GM19395 (cell line): ENCODE measurements at regions not wholly inside any gene's neighbourhood (a gene's known extent, or its start where the extent isn't known, plus 50 kb on each side); places are given as distances from the start of the nearest gene placed in this dataset.
"Not testable (repeated sequence)": the region's sequence is repeated elsewhere in the genome, so short reads cannot be mapped to it uniquely, and the experiment has no call there.

Source experiments
- ATAC-seq: cut with Tn5 transposase; IDR thresholded peaks from one replicate; pipeline ENCODE4 v1.9.1; 2021; ENCODE audit warnings: mild to moderate bottlenecking, moderate library complexity; ENCODE audit not compliant: unreplicated experiment

DNA sequence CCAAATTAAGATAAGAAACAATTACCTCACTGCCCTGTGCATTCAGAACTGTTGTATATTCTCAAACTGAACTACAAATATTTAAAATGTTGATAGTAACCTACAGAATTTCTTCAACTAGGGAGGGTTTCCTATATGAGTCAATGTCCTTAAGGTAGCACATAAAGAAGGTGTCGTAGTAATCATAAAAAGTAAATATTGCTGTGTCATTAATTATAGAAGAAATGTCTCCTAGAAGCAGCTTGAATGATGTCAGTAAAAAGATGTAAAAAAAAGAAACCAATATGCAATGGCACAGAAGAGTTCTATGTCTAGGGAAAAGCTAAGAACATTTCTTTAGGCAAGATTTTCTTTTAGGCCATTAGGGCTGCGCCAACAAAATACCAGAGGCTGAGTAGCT lies 559.6 kb upstream of the EPHA5 start:
- ATAC-seq: no peak

GRCh38 chr4:66225539-66225938 lies 555.2 kb upstream of the EPHA5 start:
- ATAC-seq: no peak

GRCh38 chr4:66223068-66223703 lies 552.9 kb upstream of the EPHA5 start:
- no peak for ATAC-seq

DNA sequence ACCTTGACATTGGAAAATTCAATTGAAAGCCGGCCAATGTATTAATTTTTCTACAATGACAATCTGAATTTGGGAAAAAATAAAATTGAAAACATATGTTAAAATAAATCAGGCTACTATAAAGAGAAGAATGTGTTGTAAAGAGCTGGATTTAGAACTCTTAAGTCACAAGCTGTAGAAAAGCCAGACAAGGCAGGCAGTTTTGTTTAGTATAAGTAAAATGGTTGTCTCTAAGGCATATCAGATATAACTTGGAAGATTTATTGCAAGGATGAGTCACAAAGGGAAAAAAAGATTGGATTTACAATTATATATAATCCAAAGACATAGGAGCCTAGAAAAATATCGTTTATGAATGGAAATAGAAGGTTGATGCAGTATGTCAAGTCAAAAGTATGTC lies 549.1 kb upstream of the EPHA5 start:
- ATAC-seq: no peak

- ATAC-seq: no peak
These were observed 546.0 kb upstream of the EPHA5 start for GRCh38 chr4:66216252-66216651.

GRCh38 chr4:66212489-66212888 lies 542.2 kb upstream of the EPHA5 start:
- no peak for ATAC-seq

- ATAC-seq: no peak
These were observed 534.4 kb upstream of the EPHA5 start for GRCh38 chr4:66204534-66205247.

- ATAC-seq: no peak
These were observed 532.6 kb upstream of the EPHA5 start for GRCh38 chr4:66202870-66203269.

- ATAC-seq: no peak
These were observed 527.2 kb upstream of the EPHA5 start for GRCh38 chr4:66197451-66197850.

DNA sequence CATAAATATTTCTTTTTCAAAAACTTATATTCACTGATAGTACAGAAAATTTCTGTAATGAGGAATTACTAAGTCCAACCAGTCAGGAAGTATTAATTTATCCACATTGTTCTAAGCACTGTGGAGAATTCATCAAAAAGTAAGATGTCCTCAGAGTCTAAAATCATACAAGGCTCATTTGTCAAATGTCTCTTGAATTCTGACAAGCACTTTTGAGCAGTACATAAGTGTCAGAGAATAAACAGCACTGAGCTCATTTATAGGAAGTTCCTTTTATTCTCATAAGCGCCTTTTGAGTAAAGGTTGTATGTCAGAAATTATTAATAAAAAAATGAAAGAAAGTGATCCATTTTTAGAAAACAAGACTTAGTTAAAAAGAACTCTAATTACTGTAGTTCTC lies 523.2 kb upstream of the EPHA5 start:
- no peak for ATAC-seq

- no peak for ATAC-seq
These were observed 517.0 kb upstream of the EPHA5 start for GRCh38 chr4:66187175-66187720.

DNA sequence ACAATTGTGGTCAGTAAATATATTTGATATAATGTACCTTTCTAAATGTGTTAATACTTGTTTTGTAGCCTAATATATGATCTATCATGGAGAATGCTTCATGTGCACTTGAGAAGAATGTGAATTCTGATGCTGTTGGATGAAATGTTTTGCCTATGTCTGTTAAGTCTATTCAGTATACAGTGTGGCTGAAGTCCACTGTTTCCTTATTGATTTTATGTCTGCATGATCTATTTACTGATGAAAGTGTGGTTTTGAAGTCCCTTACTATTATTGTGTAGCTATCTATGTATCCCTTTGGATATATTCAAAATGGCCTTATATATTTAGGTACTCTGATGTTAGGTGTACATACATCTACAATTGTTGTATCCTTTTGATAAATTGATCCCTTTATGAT lies 515.8 kb upstream of the EPHA5 start:
- no peak for ATAC-seq

GRCh38 chr4:66182636-66183035 lies 512.3 kb upstream of the EPHA5 start:
- no peak for ATAC-seq

- no peak for ATAC-seq
These were observed 508.6 kb upstream of the EPHA5 start for GRCh38 chr4:66178906-66179305.

GRCh38 chr4:66169341-66169740 lies 499.1 kb upstream of the EPHA5 start:
- ATAC-seq: no peak

DNA sequence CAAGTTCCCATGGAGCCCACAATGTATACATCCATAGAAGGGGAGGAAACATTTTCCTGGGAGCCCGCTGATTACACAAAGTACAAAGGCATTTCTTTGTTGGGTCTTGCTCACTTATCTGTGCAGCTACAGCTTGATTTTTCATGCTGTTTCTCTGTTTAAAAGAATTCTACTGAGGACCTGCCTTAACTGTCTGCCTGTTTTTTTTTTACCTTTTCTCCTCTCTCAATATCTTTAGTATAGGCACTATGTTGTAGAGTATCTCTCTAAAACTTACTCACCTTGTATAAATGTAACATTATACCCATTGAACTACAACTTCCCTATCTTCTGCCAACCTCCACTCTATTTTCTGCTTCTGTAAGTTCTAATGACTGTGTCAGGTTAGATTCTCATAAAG lies 494.6 kb upstream of the EPHA5 start:
- no peak for ATAC-seq

- ATAC-seq: no peak
These were observed 490.3 kb upstream of the EPHA5 start for GRCh38 chr4:66160606-66161005.

- no peak for ATAC-seq
These were observed 487.3 kb upstream of the EPHA5 start for GRCh38 chr4:66157594-66157993.

DNA sequence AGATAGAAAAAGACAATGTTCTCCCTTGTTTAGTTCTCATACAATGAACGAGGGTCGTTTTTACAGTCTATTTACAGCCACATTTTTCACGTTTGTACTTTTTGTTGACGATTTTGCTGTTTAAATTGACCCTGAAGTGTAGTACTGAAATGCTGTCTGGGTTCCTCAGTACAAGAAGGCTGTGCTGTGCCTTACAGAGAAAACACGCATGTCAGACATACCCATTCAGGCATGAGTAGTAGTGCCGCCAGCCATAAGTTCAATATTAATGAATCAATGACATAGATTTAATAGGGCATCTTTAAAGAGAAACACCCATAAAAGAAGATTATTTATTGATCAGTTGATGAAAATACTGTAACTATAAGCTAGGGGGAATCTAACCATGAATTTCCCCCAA lies 459.8 kb upstream of the EPHA5 start:
- no peak for ATAC-seq

DNA sequence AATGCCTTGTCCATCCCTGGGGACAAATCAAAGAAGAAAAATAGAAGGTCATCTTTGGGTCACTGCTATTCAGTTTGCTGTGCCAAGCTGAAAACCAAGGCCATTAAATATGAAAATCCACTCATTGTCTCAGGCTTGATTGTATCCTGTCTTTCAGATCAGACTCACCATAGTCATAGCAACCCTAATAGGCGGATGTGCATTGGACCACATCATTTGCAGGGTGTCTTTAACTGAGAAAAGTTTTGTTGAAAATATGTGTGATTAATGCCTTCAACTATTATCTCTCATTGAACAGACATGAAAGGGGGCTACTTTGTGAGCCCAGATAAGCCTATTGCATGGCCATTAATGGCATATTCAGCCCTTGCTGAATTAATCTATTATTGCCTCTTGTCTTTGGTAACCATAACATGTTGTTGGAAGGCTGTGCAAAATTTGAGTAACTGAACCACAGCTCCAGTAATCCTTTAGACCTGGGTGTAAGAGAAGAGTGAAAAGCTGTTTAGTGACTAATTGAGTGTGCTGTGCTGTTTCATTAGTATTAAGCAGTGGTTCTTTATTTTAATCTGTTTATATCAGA lies 453.6 kb upstream of the EPHA5 start:
- ATAC-seq: no peak

DNA sequence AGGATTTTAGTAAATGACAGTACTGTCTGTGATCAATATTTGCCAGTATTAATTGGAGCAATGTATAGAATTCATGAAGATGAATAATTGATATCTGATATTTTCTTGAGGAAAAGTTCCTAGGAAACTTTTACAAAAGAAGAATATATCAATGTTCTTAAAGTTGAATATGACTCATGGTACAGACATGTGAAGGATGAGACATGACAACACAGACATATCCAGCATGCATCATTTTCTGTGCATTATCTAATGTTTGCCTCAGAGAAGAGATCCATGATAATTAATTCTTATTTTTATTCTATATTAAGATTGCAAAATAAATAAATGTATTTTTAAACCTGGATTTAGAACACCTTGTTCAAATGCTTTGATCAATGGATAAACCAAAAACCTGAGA lies 452.9 kb upstream of the EPHA5 start:
- no peak for ATAC-seq

DNA sequence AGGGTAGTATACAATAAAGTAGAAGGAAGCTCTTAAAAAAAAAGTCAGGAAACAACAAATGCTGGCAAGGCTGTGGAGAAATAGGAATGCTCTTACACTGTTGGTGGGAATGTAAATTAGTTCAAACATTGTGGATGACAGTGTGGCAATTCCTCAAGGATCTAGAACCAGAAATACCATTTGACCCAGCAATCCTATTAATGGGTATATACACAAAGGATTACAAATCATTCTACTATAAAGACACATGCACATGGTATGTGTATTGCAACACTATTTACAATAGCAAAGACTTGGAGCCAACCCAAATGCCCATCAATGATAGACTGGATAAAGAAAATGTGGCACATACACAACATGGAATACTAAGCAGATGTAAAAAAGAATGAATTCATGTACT lies 444.9 kb upstream of the EPHA5 start:
- ATAC-seq: not testable (repeated sequence)
